GM21529 (cell line): ENCODE measurements at regions not wholly inside any gene's neighbourhood (a gene's known extent, or its start where the extent isn't known, plus 50 kb on each side); places are given as distances from the start of the nearest gene placed in this dataset.

Experiments
- ATAC-seq: cut with Tn5 transposase; IDR thresholded peaks from one replicate; pipeline ENCODE4 v1.9.1; 2021; ENCODE audit not compliant: unreplicated experiment

DNA sequence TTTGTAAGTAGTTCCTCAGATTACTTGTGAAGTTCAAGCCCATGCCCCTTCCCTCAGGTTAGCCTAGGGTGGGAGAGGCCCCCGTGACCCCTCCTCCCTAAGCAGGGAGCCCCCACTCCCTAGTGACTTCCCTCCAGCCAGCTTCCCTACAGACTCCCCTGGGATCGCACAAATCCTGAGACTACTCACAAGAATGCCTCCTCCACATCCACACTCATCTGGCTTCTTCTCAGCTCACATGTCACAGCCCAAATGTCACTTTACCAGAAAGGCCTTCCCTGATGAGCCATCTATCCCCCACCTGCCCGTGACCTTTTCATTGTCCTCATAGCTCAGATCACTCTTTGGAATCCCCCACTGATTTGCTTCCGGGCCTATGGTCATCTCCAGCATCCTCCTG, 96.7 kb upstream of the ARAP3 start:
- no peak for ATAC-seq

DNA sequence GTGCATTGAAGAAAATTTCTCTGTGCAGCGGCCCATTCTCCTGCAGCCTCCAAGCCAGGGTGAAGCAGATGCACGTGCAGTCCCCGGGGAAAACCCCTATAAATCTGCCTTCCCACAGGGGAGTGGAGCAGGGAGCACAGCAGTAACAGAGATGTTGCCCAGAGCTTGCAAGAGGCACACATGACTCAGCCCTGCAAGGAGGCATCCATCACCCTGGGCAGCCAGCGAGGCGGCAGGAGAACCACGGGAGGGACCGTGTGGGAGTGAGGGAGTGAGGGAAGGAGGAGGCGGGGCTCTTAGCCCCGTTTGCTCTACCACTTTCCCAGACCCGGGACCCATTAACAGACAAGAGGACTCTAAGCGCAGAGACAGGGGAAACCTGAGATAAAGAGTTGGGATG, 96.2 kb upstream of the ARAP3 start:
- no peak for ATAC-seq

DNA sequence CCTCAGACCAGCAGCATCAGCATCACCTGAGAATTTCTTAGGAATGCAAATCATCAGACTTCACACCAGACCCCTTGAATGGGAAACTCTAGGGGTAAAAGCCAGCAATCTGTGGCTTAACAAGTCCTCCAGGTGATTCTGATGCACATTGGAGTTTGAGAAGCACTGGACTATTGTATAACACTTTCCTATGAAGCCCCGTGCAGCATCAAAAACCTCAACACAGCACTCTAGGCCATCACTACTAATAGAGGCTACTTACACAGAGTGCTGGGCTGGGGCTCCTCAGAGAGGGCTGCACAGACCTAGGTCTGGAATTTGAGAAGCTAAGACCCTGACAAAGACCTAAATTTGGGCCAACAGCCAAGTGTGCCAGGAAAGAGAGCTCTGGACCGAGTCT, 95.7 kb upstream of the ARAP3 start:
- ATAC-seq: no peak

DNA sequence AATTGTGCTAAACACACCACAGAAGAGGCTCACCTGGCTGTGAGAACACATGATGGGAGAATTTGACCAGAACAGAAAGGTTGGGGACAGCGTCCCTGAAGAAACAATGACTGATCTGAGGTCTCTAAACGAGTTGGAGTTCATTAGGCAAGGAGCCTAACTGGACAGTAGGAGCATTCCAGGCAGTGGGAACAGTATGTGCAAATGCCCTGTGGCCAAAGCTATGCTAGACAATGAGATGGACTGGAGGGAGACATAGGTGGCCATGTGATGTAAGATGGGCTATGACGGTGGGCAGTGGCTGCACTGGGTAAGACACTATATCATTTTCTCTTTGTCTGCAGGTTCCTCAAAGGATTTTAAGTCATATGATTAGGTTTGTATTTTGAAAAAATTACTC, 95.1 kb upstream of the ARAP3 start:
- no peak for ATAC-seq

DNA sequence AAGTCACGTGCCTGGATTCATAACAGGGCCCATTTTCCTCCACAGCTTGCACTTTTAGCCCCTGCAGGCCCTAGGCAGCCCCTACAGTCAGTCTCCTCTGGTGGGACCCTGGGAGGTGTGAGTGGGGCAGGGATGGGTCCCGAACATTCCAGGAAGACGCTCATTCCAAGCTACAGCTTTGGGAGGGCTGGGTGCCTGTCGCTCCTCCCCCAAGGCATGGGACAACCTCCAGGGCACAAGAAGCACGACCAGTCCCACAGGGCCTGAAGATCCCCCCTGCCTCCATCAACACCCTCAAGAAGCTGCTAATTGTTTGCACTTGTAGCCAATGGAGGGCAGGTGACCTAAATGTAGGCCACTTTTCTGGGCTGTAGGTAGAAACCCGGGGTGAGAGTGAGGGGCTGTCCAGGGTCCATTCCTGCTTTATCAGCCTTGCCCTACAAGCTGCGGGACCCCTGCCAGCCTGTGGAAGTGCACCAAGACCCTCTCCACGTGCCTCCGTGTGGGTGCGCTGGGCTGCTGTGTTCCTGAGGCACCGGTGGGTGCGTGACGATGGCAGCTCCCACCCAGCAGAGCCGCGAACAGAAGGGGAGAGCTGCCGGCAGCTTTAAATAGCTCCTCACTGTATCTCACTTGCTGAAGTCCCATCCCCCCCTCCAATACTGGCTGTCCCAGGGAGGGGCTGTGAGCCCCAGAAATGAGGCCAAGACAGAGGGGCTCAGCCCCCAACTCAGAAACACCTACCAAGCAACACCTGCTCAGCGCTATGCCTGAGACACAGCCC, 91.9 kb upstream of the ARAP3 start:
- ATAC-seq: no peak

DNA sequence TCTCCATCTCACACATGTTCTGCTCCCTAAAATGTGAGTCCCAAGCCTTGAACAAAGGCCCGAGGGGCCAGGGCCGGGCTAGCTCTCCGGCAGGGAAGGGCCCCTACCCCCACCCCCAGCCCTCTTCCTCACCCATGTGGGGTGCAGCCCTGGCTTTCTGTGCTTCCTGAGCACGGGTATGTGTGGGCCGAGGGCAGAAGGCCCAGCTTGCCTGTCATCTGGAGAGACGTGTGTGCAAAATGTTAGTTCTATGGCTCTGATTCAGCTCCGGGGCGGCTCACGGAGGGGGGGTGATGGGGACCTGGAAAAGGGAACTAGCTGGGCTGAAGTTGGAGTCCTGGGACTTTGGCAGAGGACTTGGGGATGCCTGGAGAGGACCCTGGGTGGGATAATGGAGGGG, 90.3 kb upstream of the ARAP3 start:
- ATAC-seq: no peak

DNA sequence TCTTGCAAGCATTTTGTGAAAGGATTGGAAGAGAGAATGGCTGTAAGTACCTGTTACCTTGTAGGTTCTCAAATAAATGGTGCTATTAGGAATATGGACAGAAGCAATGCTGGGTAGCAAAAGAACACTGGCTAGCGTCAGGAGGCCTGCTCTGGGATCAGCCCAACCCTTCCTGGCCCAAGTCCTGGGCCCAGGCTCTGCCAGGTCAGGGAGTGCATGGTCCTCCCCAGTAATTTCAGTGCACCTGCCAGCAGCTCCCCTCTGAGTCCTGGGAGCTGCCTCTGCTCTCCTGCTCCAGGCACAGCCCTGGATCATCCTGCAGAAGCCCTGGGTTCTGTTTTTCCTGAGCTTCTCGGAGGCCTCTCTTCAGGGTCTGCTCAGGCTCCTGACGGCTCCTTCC, 89.5 kb upstream of the ARAP3 start:
- no peak for ATAC-seq

DNA sequence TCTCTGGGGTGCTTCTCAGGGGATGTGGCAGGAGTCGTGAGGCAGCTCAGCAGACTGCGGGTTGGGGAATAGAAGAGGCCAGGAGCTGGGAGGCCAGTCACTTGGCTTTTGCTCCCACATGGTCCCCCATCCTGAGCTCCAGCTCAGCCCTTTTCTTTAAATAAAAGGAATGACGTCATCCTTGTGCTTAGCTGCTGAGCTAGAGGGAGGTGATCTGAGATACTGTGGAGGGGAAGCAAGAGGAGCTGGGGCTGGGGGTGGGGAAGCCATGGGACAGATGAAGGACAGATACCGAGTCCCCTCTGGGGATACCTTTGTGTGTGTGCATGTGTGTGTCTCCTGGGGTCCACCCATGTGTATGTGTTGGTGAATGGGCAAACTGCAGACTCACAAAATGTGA, 89.0 kb upstream of the ARAP3 start:
- no peak for ATAC-seq

DNA sequence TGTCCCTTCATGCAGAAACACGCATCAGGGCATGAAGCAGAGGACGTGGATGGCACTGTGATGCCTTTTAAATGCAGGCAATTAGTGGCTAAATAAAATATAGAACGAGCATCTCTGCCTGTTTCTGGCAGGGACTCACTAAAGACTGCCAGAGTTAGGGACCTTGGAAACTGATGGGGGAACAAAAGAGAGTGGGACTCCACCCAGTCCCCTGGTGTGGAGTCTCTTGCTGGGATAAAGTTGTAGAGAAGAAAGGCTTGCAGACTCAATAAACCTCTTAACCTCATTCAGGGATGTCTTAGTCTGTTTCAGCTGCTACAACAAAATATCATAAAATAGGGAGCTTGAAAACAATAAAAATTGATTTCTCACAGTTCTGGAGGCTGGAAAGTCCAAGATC, 87.6 kb upstream of the ARAP3 start:
- ATAC-seq: no peak

DNA sequence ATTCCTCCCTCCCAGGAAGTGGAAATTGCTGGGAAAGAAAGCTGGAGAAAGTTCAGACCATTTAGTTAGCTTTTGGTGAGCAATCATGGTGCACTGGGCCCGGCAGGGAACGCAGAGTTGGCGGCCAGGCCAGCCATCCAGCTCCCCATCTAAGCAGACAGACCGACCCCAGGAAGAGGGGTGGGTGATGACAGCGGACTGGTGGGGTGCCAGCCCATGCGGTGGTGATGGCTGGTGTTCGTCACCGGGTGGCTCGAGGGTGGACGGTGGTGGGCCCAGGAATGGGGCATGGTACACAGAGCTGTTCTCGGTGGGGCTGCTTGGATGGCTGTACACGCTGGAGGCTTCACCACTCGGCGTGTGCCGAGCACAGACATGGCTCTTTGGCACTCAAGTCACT, 85.6 kb upstream of the ARAP3 start:
- ATAC-seq: no peak

DNA sequence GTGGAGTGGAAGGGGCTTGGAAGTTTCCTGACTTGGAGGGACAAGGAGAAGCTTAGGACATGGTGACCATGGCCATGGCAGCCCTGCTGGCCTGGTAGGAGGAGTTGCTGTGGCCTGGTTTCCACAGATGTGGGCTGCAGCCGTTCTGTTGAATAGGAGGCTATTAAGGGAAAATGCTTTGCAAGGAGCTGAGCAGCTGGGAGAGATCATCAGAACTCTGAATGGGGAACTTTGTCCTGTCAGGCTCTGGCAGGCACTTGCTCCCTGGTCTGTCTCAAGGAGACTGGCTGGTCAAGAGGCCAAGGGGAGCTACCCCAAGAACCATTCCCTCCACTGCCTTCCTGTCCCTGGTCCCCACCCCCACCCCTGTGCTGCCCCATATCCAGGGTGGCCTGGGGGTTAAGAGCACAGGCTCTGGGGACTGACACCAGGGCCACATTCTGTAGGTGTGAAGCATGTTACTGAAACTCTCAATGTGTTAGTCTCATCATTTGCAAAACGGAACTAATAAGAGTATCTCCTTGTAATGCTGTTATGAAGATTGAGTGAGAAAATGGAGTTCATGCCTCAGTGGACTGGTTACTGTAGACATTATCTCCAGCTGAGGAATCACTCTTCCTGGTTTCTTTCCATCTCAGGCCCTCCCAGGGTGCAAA, 84.0 kb upstream of the ARAP3 start:
- ATAC-seq: no peak

DNA sequence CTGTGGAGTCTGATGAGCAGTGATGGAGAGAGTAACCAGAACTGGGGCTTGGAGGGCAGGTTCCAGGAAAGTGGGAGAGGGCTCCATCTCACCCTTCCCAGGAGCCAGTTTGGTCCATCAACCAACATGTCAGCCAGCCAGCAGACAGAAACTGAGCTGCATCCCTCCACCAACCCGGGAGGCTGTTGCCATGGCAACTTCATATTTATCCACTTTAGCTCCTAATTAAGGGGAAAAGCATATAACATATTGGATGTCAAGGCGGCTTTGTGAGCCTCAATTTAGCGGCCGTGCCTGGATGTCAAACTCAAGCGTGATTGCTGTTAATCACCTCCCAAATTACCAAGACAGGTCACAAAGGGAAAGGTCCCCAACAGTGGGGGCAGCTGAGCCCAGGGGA, 81.5 kb upstream of the ARAP3 start:
- no peak for ATAC-seq

DNA sequence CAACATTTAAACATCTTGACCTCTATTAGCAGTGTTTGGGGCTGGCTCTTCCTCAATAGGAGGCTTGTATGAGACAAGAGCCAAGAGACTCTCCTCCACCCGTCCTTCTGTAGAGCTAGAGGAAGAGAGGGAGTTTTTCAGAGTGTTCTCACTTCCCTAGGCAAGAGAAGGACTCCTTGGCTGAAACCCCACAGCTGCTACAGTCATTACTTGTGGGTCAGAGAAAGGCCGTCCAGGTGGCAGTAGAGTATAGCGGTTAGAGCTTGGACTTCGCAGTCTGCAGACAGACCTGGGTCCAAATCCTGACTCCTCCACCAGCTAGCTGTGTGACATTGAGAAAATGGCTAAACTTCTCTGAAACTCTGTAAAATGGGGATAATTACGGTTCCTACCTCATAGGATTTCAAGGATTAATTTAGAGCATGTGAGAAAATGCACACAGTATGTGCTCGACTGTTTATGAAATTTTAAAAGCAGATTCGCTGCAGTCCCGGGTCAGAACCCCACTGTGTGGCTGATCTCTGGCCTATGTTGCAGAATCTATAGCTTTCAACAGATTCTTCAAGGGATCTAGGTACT, 80.8 kb upstream of the ARAP3 start:
- peak; percentile 68 for ATAC-seq

DNA sequence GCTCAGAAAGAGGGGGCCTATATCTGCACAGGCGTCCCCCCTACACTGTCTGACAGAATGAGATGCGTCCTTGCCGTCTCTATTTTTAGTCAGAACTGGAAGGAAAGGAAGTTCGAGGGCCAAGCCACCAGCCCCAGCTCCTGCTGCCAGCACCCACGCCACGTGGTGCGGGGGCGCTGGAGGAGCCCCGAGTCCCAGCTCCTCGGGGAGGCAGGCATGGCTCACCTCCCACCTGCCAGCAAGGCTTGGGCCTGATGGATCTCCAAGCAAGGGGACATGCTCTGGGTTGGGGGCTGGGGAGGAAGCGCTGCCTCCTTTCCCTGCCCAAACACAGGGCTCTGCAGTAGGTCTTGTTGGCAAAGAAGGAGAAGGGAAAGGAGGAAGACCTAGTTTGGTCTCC, 80.3 kb upstream of the ARAP3 start:
- ATAC-seq: no peak

DNA sequence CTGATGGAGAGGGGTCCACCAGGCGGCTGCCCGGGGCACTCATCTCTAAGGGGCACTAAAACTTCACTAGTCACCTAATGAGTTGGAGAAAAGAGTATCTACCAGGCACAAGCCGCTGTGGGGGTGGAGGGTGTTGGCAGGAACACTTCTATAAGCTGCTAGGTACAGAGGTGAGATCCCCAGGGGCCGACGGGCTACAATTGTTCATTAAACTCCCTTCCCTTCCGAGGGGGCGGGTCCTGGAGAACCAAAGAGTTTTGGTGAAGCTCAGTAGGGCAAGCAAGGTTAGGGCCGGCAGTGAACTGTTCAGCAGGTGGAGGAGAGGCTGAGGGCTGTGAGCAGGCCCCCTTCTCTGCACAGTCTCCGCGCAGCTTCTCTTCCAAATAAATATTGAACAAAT, 78.7 kb upstream of the ARAP3 start:
- ATAC-seq: no peak

DNA sequence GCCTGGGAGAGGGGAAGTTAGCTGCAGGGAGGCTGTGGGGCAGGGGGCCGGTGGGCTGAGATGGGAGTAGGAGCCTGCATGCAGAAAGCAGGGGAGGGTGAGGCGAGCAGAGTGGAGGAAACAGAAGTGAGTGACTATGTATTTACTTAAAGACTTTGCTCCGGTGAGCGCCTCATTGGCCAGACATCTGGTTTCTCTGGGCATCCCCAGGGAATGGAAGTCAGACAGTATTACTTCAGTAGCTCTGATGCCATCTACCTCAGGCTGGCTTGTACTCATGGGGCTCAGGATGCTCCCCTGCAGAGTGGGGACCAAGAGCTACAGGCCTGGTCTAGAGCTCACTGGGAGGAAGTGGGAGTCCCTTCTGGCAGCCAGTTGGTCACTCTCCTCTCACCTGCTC, 78.2 kb upstream of the ARAP3 start:
- ATAC-seq: no peak

DNA sequence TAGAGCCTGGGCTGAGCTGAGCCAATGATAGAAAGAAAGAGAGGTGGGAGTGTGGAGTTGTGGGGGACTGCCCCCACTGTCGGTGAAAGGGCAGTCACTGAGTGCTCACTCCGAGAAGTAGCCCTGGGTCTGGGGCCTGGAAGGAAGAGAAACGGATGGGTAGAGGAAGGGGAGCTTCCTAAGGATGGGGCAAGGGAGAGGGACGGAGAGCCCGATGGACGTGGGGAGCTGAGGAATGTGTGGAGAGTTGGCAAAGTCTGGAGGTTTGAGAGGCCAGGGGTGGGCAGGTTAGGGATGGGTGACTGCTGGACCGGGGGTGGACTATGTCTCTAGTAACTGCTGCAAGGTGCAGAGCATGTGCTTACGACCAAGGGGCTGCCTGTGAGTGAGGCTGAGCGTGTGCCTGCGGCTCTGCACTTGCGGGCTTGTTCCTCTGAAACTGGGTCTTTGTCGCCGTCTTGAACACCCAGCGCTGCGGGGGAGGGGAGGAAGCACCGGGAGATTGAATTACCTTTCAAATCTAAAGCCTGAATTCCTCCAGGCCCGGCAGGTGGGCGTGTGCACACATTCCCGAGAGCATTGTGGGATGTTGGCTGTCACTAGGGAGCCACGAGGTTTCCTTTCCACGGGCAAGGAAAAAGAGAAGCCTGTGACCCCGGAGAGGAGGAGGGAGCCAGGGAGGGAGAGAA, 76.4 kb upstream of the ARAP3 start:
- ATAC-seq: no peak

DNA sequence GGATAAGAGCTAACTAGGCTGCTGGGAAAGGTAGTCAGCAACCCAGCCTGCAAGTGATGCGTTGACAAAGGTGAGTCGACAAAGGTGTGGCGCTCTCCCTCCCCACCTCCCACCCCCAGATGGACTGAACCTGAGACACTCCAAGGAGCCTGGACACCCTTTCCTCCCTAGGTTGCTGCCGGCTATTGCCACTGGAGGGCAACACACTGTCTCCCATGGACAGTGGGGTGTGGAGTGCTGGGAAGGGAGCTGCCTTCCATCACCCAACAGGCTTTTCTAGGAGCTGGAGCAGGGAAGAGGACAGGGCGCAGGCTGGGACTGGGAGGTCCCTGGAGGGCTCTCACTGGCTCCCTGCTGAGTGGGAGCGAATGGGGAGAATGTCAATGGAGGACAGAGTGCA, 75.4 kb upstream of the ARAP3 start:
- ATAC-seq: no peak

DNA sequence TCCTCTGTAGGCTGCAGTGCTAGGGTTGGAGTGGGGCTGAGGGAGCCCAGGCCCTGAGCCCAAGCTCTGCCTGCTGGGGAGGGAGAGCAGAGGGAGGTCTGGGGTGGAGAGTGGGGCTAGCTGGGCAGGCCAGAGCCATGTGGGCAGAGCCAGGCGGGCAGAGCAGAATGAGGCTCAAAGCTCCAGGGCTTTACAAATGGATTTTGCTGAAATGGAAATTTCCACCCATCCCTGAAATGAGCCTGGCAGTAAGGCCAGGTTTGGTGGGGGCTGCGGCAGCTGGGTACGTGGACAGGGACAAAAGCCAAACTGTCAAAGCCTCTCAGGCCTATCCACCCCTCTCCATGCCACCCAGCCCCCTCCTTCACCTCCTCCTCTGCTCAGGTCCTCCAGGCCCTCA, 74.2 kb upstream of the ARAP3 start:
- ATAC-seq: no peak

DNA sequence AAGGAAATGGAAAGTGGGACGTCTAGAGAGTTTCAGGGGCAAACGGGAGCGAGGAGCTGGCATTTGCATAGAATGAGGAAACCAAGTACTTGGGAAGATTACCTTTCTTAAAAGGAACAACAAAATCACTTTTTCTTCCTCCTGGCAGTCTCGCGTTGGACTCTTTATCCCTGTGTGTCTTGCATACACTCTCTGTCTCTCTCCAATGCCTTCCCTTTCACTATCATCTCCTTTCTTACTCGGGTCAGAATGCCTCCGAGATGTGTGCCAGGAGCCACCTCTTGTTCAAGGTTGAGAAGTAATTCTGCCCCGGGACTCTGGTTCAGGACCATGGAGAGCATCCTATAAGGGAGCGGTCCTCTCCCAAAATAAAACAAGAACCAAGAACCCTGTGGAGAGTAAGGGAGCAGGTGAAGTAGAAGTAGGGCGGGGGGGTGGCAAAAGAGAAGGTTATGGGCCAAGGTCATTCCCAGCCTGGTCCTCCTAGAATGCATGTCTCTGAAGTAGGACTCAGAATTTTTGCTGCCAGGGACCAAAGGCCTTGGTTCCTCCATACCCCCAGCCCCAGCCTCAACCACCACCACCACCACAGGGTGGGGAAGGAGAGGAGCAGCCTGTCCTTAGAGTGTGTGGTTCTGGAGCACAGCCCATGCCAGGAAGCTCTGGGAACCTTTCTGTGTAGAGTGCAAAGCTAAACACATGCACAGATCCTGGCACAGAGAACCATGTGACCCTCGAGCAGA, 72.1 kb upstream of the ARAP3 start:
- ATAC-seq: no peak
